ENCODE measurements at regions not wholly inside any gene's neighbourhood (a gene's known extent, or its start where the extent isn't known, plus 50 kb on each side); places are given as distances from the start of the nearest gene placed in this dataset.

GRCh38 chr16:82328881-82329469 is 159.0 kb upstream of the MPHOSPH6 start:
- TF ChIP-seq, protein P1, sequence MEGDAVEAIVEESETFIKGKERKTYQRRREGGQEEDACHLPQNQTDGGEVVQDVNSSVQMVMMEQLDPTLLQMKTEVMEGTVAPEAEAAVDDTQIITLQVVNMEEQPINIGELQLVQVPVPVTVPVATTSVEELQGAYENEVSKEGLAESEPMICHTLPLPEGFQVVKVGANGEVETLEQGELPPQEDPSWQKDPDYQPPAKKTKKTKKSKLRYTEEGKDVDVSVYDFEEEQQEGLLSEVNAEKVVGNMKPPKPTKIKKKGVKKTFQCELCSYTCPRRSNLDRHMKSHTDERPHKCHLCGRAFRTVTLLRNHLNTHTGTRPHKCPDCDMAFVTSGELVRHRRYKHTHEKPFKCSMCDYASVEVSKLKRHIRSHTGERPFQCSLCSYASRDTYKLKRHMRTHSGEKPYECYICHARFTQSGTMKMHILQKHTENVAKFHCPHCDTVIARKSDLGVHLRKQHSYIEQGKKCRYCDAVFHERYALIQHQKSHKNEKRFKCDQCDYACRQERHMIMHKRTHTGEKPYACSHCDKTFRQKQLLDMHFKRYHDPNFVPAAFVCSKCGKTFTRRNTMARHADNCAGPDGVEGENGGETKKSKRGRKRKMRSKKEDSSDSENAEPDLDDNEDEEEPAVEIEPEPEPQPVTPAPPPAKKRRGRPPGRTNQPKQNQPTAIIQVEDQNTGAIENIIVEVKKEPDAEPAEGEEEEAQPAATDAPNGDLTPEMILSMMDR (conservative IDR thresholded peaks at IDR 0.05 in 1 of 2, IDR thresholded peaks at IDR 0.05 in 1 of 2; ENCODE audit: low read depth in 1 of 2, low read length in 2 of 2), result no peak
- no peak for TF ChIP-seq EZH2 (IDR thresholded peaks at IDR 0.05; ENCODE audit: low read length, missing control alignments)

Data from fibroblast of lung (primary cell).